ENCODE measurements at regions not wholly inside any gene's neighbourhood (a gene's known extent, or its start where the extent isn't known, plus 50 kb on each side); places are given as distances from the start of the nearest gene placed in this dataset.
"Not testable (repeated sequence)": the region's sequence is repeated elsewhere in the genome, so short reads cannot be mapped to it uniquely, and the experiment has no call there.

GRCh38 chr7:91397612-91398011 is 133.4 kb downstream of the FZD1 start:
- Mint-ChIP-seq H3K27ac (no peak overlapping the region), H3K36me3 (ENCODE audit: low read depth) (no peaks in the 10 kb centered on the region), H3K9me3 (peaks cover 11% of the 10 kb centered on the region), H3K27me3 (no peaks in the 10 kb centered on the region), H3K4me1 (no peaks in the 10 kb centered on the region), H3K4me3 (no peak overlapping the region)
- ChIA-PET CTCF (no interaction called here), POLR2A (no interaction called here)
- DNase-seq: no peak

GRCh38 chr7:91398341-91398740 is 134.1 kb downstream of the FZD1 start:
- ChIA-PET CTCF (no interaction called here), POLR2A (no interaction called here)
- peaks cover 9% of the 10 kb centered on the region for H3K9me3 Mint-ChIP-seq
- DNase-seq: no peak
- H3K4me3 Mint-ChIP-seq: no peak overlapping the region
- H3K36me3 Mint-ChIP-seq (ENCODE audit: low read depth): no peaks in the 10 kb centered on the region
- H3K27ac Mint-ChIP-seq: no peak overlapping the region
- H3K4me1 Mint-ChIP-seq: no peaks in the 10 kb centered on the region
- no peaks in the 10 kb centered on the region for H3K27me3 Mint-ChIP-seq

DNA sequence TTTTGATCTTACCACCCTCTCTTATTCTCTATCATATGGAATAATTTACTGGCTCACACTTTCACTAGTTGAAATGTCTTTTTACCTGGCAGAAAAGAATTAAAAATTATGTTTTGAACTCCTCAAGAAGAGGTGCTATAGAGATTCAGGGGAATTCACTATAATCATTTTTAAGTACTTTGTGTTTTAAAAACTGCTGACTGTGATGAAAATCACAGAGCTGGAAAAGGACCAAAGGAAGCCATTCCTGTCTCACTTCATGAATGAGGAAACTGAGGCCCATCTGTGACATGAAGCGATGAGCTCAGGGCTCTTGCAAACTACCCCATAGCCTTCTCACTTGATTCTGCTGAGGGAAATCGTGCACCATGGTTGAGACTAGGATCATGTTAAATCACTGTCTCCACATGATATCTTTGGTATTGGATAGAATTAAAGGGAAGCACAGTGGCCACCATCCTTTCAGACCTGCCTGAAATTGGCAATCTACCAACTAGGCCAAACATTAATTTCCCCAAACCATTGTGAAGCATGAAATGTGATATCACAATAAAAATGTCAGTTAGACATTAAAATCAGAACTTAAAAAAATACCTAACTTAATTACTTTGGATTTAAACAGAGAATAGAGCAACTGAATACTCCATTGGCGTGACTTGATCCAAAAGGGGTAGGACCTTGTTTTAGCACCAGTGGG is 141.0 kb downstream of the FZD1 start:
- DNase-seq: no peak
- H3K4me1 Mint-ChIP-seq: no peaks in the 10 kb centered on the region
- ChIA-PET CTCF (no interaction called here), POLR2A (no interaction called here)
- no peak overlapping the region for H3K4me3 Mint-ChIP-seq
- no peaks in the 10 kb centered on the region for H3K27me3 Mint-ChIP-seq
- no peak overlapping the region for H3K27ac Mint-ChIP-seq
- H3K36me3 Mint-ChIP-seq (ENCODE audit: low read depth): no peaks in the 10 kb centered on the region
- peaks cover 1% of the 10 kb centered on the region for H3K9me3 Mint-ChIP-seq

GRCh38 chr7:91405873-91406272 is 141.6 kb downstream of the FZD1 start:
- H3K27ac Mint-ChIP-seq; H3K27me3 Mint-ChIP-seq; DNase-seq; H3K4me3 Mint-ChIP-seq; POLR2A ChIA-PET; H3K36me3 Mint-ChIP-seq (ENCODE audit: low read depth); H3K4me1 Mint-ChIP-seq; H3K9me3 Mint-ChIP-seq; CTCF ChIA-PET: not testable (repeated sequence)

GRCh38 chr7:91407942-91408341 is 143.7 kb downstream of the FZD1 start:
- no peak overlapping the region for H3K4me3 Mint-ChIP-seq
- ChIA-PET CTCF (no interaction called here), POLR2A (no interaction called here)
- H3K4me1 Mint-ChIP-seq: no peaks in the 10 kb centered on the region
- H3K27me3 Mint-ChIP-seq: no peaks in the 10 kb centered on the region
- no peak for DNase-seq
- no peaks in the 10 kb centered on the region for H3K36me3 Mint-ChIP-seq (ENCODE audit: low read depth)
- H3K27ac Mint-ChIP-seq: no peak overlapping the region
- H3K9me3 Mint-ChIP-seq: no peaks in the 10 kb centered on the region

DNA sequence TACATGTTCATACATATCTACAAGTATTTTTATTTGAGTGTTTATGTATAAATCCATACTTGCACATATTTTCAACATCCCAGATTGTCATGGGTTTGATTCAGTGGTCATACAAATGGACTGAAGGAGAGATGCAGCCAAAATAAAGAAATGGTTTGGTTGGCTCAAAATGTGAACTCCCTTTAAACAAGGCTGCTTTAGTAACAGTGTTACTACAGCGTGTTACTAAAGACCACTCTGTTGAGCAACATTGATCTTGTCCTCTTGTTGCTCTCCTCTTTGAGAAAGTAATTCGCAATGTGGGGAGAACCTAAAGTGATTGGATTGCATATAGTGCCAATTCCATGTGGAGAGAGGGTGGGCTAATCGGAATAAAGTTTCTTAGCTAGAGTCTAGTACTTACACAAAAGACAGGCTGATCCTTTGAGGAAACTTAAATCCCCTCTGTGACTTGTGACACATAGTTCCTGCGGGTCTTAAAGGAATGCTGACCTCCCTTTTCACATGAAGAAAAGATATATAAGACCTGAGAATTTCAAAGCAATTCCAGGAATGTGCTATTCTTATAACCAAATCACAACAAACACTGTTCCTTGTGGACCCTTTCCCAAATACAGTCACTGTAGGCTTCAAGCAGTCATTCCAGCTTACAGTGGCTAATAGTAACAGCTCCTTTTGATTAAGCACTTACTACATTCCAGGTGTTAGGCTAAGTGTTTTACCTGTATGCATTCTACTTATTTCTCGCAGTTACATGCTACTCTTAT is 144.3 kb downstream of the FZD1 start:
- no peaks in the 10 kb centered on the region for H3K27me3 Mint-ChIP-seq
- no peak for DNase-seq
- no peaks in the 10 kb centered on the region for H3K4me1 Mint-ChIP-seq
- H3K27ac Mint-ChIP-seq: no peak overlapping the region
- POLR2A ChIA-PET: no interaction called here
- no peaks in the 10 kb centered on the region for H3K9me3 Mint-ChIP-seq
- H3K4me3 Mint-ChIP-seq: no peak overlapping the region
- H3K36me3 Mint-ChIP-seq (ENCODE audit: low read depth): no peaks in the 10 kb centered on the region
- CTCF ChIA-PET: no interaction called here

- Mint-ChIP-seq H3K36me3 (ENCODE audit: low read depth) (no peaks in the 10 kb centered on the region), H3K27me3 (no peaks in the 10 kb centered on the region), H3K4me3 (no peak overlapping the region), H3K27ac (no peak overlapping the region), H3K4me1 (no peaks in the 10 kb centered on the region), H3K9me3 (no peaks in the 10 kb centered on the region)
- ChIA-PET POLR2A (no interaction called here), CTCF (no interaction called here)
- no peak for DNase-seq
Observed at GRCh38 chr7:91411060-91411459, 146.8 kb downstream of the FZD1 start.

GRCh38 chr7:91412298-91412697 is 148.1 kb downstream of the FZD1 start:
- DNase-seq: no peak
- POLR2A ChIA-PET: no interaction called here
- no peaks in the 10 kb centered on the region for H3K9me3 Mint-ChIP-seq
- H3K4me3 Mint-ChIP-seq: no peak overlapping the region
- no peaks in the 10 kb centered on the region for H3K36me3 Mint-ChIP-seq (ENCODE audit: low read depth)
- H3K4me1 Mint-ChIP-seq: no peaks in the 10 kb centered on the region
- H3K27ac Mint-ChIP-seq: no peak overlapping the region
- CTCF ChIA-PET: no interaction called here
- H3K27me3 Mint-ChIP-seq: no peaks in the 10 kb centered on the region

GRCh38 chr7:91414734-91415133 is 150.5 kb downstream of the FZD1 start:
- no peak for DNase-seq
- no peaks in the 10 kb centered on the region for H3K9me3 Mint-ChIP-seq
- no peaks in the 10 kb centered on the region for H3K27me3 Mint-ChIP-seq
- POLR2A ChIA-PET: no interaction called here
- no peaks in the 10 kb centered on the region for H3K36me3 Mint-ChIP-seq (ENCODE audit: low read depth)
- H3K4me3 Mint-ChIP-seq: no peak overlapping the region
- CTCF ChIA-PET: no interaction called here
- H3K27ac Mint-ChIP-seq: no peak overlapping the region
- H3K4me1 Mint-ChIP-seq: no peaks in the 10 kb centered on the region

DNA sequence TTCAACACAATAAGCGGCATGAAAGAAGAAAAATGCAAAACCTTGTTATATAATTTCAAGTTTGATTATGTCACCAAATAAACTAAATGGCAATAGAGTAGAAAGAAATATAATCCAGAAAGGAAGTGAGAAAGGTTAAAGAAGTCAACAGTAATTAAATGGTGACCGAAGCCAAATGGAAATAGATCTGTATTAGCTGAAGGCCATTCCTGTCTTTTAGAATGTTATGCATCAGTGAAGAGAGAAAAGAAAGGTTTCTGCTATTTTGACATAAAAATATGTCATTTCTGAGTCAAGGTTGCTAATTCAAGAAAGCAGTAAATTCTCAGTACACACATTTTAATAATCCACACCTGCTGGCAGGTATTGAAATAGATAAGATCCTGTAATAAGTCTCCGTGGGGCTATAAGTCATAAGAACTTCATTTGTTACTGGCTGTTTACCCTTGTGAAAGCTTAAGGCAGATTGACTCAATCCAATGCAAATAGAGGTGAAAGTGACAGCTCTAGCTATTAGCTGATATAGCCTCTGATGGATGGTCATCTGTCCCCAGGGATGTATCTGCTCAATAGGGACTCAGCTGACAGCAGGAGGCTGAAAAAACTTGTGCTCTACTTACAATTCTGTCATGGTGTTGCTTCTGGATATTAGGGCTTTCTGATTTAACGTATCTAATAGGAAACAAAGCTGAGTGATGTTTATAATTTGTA is 152.1 kb downstream of the FZD1 start:
- no peaks in the 10 kb centered on the region for H3K36me3 Mint-ChIP-seq (ENCODE audit: low read depth)
- no peak for DNase-seq
- POLR2A ChIA-PET: no interaction called here
- H3K9me3 Mint-ChIP-seq: no peaks in the 10 kb centered on the region
- no peaks in the 10 kb centered on the region for H3K4me1 Mint-ChIP-seq
- no peaks in the 10 kb centered on the region for H3K27me3 Mint-ChIP-seq
- CTCF ChIA-PET: no interaction called here
- H3K4me3 Mint-ChIP-seq: no peak overlapping the region
- no peak overlapping the region for H3K27ac Mint-ChIP-seq

- Mint-ChIP-seq H3K27ac (no peak overlapping the region), H3K36me3 (ENCODE audit: low read depth) (no peaks in the 10 kb centered on the region), H3K4me1 (no peaks in the 10 kb centered on the region), H3K27me3 (no peaks in the 10 kb centered on the region), H3K4me3 (no peak overlapping the region), H3K9me3 (no peaks in the 10 kb centered on the region)
- CTCF ChIA-PET: no interaction called here
- POLR2A ChIA-PET: no interaction called here
- no peak for DNase-seq
Observed at GRCh38 chr7:91420606-91421005, 156.4 kb downstream of the FZD1 start.

GRCh38 chr7:91421018-91421417 is 156.8 kb downstream of the FZD1 start:
- ChIA-PET POLR2A (no interaction called here), CTCF (no interaction called here)
- no peak for DNase-seq
- no peak overlapping the region for H3K4me3 Mint-ChIP-seq
- no peaks in the 10 kb centered on the region for H3K36me3 Mint-ChIP-seq (ENCODE audit: low read depth)
- no peaks in the 10 kb centered on the region for H3K9me3 Mint-ChIP-seq
- no peaks in the 10 kb centered on the region for H3K4me1 Mint-ChIP-seq
- no peaks in the 10 kb centered on the region for H3K27me3 Mint-ChIP-seq
- no peak overlapping the region for H3K27ac Mint-ChIP-seq

DNA sequence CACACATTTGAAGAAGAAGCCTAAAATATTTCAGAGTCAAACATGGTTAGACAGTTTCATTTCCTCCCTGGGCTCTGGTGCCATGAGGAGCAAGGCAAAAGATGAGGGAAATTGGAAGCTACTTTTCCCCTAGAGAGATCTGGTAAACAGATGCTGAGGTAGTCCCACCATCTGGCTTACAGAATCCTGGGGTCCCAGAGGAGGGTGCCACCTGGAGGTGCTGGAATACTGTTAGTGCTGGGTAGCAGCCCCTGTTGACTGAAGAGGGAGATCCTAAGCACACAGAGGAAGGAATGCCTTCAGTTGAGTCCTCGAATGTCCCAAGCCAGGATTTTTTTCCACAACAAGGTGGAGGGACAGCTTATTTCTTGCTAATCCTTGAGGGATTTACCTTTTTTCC is 160.1 kb downstream of the FZD1 start:
- Mint-ChIP-seq H3K27me3 (no peaks in the 10 kb centered on the region), H3K4me3 (no peak overlapping the region), H3K4me1 (no peaks in the 10 kb centered on the region), H3K9me3 (no peaks in the 10 kb centered on the region), H3K27ac (no peak overlapping the region), H3K36me3 (ENCODE audit: low read depth) (no peaks in the 10 kb centered on the region)
- DNase-seq: no peak
- CTCF ChIA-PET: no interaction called here
- POLR2A ChIA-PET: no interaction called here

DNA sequence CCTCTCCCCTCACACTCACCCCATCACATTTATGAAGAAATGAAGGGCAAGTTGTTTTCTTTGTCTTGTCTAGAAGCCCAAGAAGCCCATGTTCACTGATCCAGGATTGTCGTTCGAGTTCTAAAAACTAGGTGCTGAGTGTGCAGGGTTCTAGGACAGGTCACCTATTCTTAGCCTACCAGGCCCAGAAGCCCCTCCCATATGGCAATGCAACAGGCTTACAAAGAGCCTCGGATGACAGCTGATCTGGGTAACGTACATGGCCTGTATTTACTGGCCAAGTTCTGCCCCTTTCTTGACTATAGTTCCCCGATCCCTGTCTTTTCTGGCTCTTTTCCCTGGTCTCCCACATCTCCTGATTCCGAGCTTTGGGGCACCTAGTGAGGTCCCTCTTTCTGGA is 160.9 kb downstream of the FZD1 start:
- no peaks in the 10 kb centered on the region for H3K4me1 Mint-ChIP-seq
- no peak overlapping the region for H3K4me3 Mint-ChIP-seq
- no peaks in the 10 kb centered on the region for H3K36me3 Mint-ChIP-seq (ENCODE audit: low read depth)
- H3K9me3 Mint-ChIP-seq: no peaks in the 10 kb centered on the region
- H3K27ac Mint-ChIP-seq: no peak overlapping the region
- no peaks in the 10 kb centered on the region for H3K27me3 Mint-ChIP-seq
- ChIA-PET CTCF (no interaction called here), POLR2A (no interaction called here)
- no peak for DNase-seq

All from activated CD4-positive, alpha-beta memory T cell treated with anti-CD3 and anti-CD28 coated beads, Interleukin-2, amount 10 ng/mL, durations not matched to agents 7 days and 5 days (primary cell).